CD4-positive, alpha-beta T cell (primary cell): ENCODE measurements at regions not wholly inside any gene's neighbourhood (a gene's known extent, or its start where the extent isn't known, plus 50 kb on each side); places are given as distances from the start of the nearest gene placed in this dataset.

Source experiments
- ATAC-seq: fragments of 200-7000 bp; cut with Tn5 transposase; one replicate; pipeline ENCODE4 v1.10.0; 2022; ENCODE audit warnings: mild to moderate bottlenecking; ENCODE audit not compliant: poor library complexity
- CTCF ChIA-PET: fragments of 350-600 bp; sonication (Branson Sonifier 250); formaldehyde crosslinking; loops from one replicate; lab custom pipeline; 2021; ENCODE audit warnings: antibody characterized with exemption, inconsistent platforms; lab: Charles Lee
- POLR2A ChIA-PET: fragments of 350-600 bp; sonication (Branson Sonifier 250); formaldehyde crosslinking; loops from one replicate; lab custom pipeline; 2021; ENCODE audit warnings: antibody characterized with exemption, inconsistent platforms; lab: Charles Lee
- DNase-seq, 14 experiments: peaks; one replicate each; pipeline ENCODE4 v3.0.0-alpha.2; 2013 to 2020; ENCODE audit warnings: mixed read lengths in 2 of 14
- H3K27ac ChIP-seq, 2 donors: one replicate each; pipeline versions ENCODE4 v1.5.1 to v1.7.0; 2013; ENCODE audit warnings: low read length in 2 of 2, low read depth in 1 of 2, mild to moderate bottlenecking in 1 of 2
- H3K27me3 ChIP-seq, 2 experiments: 1 replicate in 1 of 2; 2 replicates in 1 of 2; pipeline versions ENCODE4 v1.6.1 to v1.7.0; 2013; ENCODE audit warnings: low read length in 2 of 2, control low read depth in 1 of 2, mild to moderate bottlenecking in 1 of 2, moderate library complexity in 1 of 2; ENCODE audit not compliant: insufficient read depth in 2 of 2, control insufficient read depth in 1 of 2
- H3K36me3 ChIP-seq: one replicate; pipeline ENCODE4 v1.6.1; 2013; ENCODE audit warnings: low read length, control low read depth; ENCODE audit not compliant: insufficient read depth
- H3K4me1 ChIP-seq: one replicate; pipeline ENCODE4 v1.6.1; 2013; ENCODE audit warnings: low read length, control low read depth; ENCODE audit not compliant: insufficient read depth
- H3K4me3 ChIP-seq: one replicate; pipeline ENCODE4 v1.5.1; 2013; ENCODE audit warnings: mild to moderate bottlenecking, low read length, moderate library complexity
- H3K9me3 ChIP-seq, 2 experiments: 1 replicate in 1 of 2; 2 replicates in 1 of 2; pipeline versions ENCODE4 v1.6.1 to v1.7.0; 2013; ENCODE audit warnings: low read length in 2 of 2, mild to moderate bottlenecking in 2 of 2, control low read depth in 1 of 2, moderate library complexity in 1 of 2; ENCODE audit not compliant: control insufficient read depth in 1 of 2, insufficient read depth in 1 of 2
- H3K27ac Mint-ChIP-seq: one replicate; pipeline ENCODE4 v1.8.0; 2020; ENCODE audit warnings: mixed read lengths
- H3K27me3 Mint-ChIP-seq: one replicate; pipeline ENCODE4 v1.8.0; 2021; ENCODE audit warnings: mixed read lengths
- H3K36me3 Mint-ChIP-seq: one replicate; pipeline ENCODE4 v1.8.0; 2021; ENCODE audit warnings: low read depth, mixed read lengths
- H3K4me1 Mint-ChIP-seq: one replicate; pipeline ENCODE4 v1.8.0; 2021; ENCODE audit warnings: low read depth, mixed read lengths
- H3K4me3 Mint-ChIP-seq: one replicate; pipeline ENCODE4 v1.8.0; 2020; ENCODE audit warnings: mild to moderate bottlenecking, mixed read lengths
- H3K9me3 Mint-ChIP-seq: one replicate; pipeline ENCODE4 v1.8.0; 2020; ENCODE audit warnings: mixed read lengths
- CTCF ChIP-seq: fragments of 200-600 bp; IDR thresholded peaks from one replicate; pipeline ENCODE4 v1.8.0; 2022; ENCODE audit warnings: antibody characterized with exemption, mild to moderate bottlenecking
- intact Hi-C, 2 experiments: fragments of 100-400 bp; cut with DNase I in 1 of 2; cut with micrococcal nuclease in 1 of 2; formaldehyde crosslinking; loops; one replicate each; pipeline versions ENCODE4 v1.15.1 to v1.9.0; 2023 to 2025; cut with DNase I, micrococcal nuclease

GRCh38 chr1:229938551-229938950 is 128.5 kb upstream of the GALNT2 start:
- no peak for ATAC-seq
- no peak overlapping the region for H3K4me3 ChIP-seq

GRCh38 chr1:229940684-229941083 is 126.4 kb upstream of the GALNT2 start:
- H3K4me3 ChIP-seq: no peak overlapping the region
- no peak overlapping the region for H3K27ac ChIP-seq
- intact Hi-C loops: no loop called here
- no peaks in the 10 kb centered on the region for H3K4me1 ChIP-seq
- TF ChIP-seq CTCF: no peak
- H3K27me3 Mint-ChIP-seq: no peaks in the 10 kb centered on the region
- ChIA-PET CTCF (no interaction called here), POLR2A (no interaction called here)
- ATAC-seq (no peak), DNase-seq (no peak)
- no peaks in the 10 kb centered on the region for H3K36me3 ChIP-seq
- H3K9me3 Mint-ChIP-seq: no peaks in the 10 kb centered on the region
- no peak overlapping the region for H3K27ac Mint-ChIP-seq
- H3K4me1 Mint-ChIP-seq: no peaks in the 10 kb centered on the region
- H3K4me3 Mint-ChIP-seq: no peak overlapping the region
- H3K36me3 Mint-ChIP-seq: no peaks in the 10 kb centered on the region
- H3K27me3 ChIP-seq: peaks cover 5 to 6% of the 10 kb centered on the region in 2 experiments
- H3K9me3 ChIP-seq: peaks cover 0 to 7% of the 10 kb centered on the region in 2 experiments

More at GRCh38 chr1:229938551-229938950, 128.5 kb upstream of the GALNT2 start:
- no peak for TF ChIP-seq CTCF
- Mint-ChIP-seq H3K27ac (no peak overlapping the region), H3K9me3 (no peaks in the 10 kb centered on the region), H3K27me3 (no peaks in the 10 kb centered on the region), H3K36me3 (no peaks in the 10 kb centered on the region), H3K4me1 (no peaks in the 10 kb centered on the region), H3K4me3 (no peak overlapping the region)
- no peaks in the 10 kb centered on the region for H3K9me3 ChIP-seq
- CTCF ChIA-PET: no interaction called here
- H3K27ac ChIP-seq: no peak overlapping the region
- H3K27me3 ChIP-seq: peaks cover 2 to 5% of the 10 kb centered on the region in 2 experiments
- intact Hi-C loops: no loop called here
- POLR2A ChIA-PET: no interaction called here
- no peaks in the 10 kb centered on the region for H3K36me3 ChIP-seq
- no peak for DNase-seq
- H3K4me1 ChIP-seq: no peaks in the 10 kb centered on the region

- no peak for DNase-seq
- TF ChIP-seq CTCF: no peak
- Histone ChIP-seq H3K27me3 (peaks cover 5 to 6% of the 10 kb centered on the region in 2 experiments), H3K36me3 (no peaks in the 10 kb centered on the region), H3K4me3 (no peak overlapping the region), H3K27ac (no peak overlapping the region), H3K9me3 (peaks cover 0 to 7% of the 10 kb centered on the region in 2 experiments), H3K4me1 (no peaks in the 10 kb centered on the region)
- H3K27me3 Mint-ChIP-seq: no peaks in the 10 kb centered on the region
- intact Hi-C loops: no loop called here
- ATAC-seq: no peak
- H3K4me3 Mint-ChIP-seq: no peak overlapping the region
- H3K9me3 Mint-ChIP-seq: no peaks in the 10 kb centered on the region
- ChIA-PET CTCF (no interaction called here), POLR2A (no interaction called here)
- no peaks in the 10 kb centered on the region for H3K36me3 Mint-ChIP-seq
- H3K4me1 Mint-ChIP-seq: no peaks in the 10 kb centered on the region
- H3K27ac Mint-ChIP-seq: no peak overlapping the region
These were observed 125.9 kb upstream of the GALNT2 start for GRCh38 chr1:229941160-229941559.
